NCI-H1930 (cell line): ENCODE measurements at regions not wholly inside any gene's neighbourhood (a gene's known extent, or its start where the extent isn't known, plus 50 kb on each side); places are given as distances from the start of the nearest gene placed in this dataset.

Source experiments
- DNase-seq, 2 experiments: peaks; one replicate each; lab custom pipeline; 2025; lab: John Stamatoyannopoulos, UW

DNA sequence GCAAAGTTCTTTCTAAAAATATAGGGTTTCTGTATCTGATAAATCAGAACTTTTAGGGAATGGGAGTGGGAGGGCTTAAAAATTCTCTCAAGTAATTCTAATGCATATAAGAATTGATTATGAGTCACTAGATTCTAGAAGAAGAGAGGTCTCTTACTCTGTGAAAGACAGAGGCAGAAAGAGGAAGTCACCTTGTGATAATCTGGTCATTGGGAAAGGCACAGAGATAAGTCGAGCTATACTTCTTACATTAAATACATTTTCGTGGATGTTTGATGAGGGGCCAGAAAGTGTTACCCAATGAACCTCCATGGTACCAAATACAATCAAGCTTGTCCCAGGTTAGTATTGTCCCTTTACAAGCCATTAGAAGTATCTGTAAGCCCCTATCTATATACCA lies 134.4 kb downstream of the MAD2L1 start:
- no peak for DNase-seq

DNA sequence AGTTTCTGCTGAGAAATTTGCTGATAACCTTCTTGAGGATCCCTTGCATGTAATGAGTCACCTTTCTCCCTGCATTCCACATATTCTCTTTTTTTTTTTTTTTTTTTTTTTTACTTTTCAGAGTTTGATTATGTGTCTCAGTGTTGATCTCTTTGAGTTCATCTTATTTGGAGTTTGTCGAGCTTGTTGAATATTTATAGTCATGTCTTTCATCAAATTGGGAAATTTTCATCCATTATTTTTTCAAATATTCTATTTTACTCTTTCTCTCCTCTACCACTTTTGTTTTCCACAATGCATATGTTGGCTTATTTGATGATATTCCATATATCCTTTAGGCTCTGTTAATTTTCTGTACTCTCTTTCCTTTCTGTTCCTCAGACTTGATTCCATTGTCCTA lies 136.1 kb downstream of the MAD2L1 start:
- no peak for DNase-seq

DNA sequence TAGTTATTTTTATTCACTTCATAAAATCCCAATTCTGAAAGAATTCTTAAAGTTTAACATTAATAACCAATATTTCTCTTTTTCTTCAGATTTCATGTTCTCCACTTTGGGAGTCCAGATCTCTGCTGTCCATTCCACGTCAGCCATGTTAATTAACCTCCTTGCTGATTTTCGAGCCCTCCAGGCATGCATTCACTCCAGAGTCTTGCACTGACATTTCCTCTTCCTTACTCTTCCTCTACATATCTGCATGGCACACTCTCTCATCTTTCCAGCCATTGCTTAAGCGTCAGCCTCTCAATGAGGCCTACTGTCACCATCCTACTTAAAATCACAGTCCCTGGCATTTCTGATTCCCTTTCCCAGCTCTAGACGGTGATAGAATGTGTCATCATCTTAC lies 144.8 kb downstream of the MAD2L1 start:
- DNase-seq, result no peak

DNA sequence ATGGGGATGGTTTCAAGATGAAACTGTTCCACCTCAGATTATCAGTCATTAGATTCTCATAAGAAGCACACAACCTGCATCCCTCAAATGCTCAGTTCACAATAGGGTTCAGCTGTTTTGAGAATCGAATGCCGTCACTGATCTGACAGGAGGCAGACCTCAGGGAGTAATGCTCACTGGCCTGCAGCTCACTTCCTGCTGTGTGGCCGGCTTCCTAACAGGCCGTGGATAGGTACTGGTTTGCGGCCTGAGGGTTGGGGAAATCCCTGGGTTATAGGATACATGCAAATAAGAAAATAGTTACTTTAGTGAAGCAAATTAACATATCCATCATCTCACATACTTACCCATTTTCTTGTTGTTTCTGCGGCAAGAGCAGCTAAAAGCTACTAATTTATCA lies 160.4 kb downstream of the MAD2L1 start:
- no peak for DNase-seq

DNA sequence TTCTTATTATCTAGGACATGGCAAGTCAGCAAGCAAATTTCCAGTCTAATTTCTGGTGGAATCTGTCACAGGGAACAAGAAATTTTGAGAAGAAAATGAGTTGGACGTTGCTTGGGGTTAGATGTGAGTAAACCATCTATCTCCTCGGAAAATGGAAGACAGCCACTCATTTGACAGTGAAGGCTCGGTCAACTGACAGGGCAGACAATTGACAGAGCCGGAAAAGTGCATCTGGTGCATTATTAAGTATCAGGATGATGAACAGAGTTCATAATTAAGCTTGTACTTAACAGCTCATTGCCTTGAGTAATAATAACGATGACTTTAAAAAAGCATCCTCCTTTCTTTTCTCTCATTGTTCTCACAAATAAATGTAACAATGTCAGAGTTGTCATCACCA lies 168.4 kb downstream of the MAD2L1 start:
- no peak for DNase-seq

DNA sequence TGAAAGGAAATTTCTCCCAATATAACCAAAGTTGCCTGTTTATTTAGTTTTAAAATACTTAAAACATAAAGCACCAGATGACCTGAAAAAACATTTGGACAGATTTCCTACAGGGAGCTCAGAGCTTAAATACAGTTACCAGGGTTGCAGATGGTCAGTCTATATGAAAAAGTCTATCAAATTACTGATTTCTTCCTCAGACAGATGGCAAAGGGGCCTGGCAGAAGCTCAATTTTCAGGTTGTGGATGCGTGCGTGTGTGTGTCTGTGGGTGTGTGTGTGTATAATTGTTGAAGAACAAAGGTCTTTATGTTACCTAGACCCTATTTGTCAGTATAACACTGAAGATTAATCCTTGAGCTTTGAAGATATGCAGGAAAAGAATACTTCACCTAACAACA lies 169.4 kb downstream of the MAD2L1 start:
- DNase-seq, result no peak

DNA sequence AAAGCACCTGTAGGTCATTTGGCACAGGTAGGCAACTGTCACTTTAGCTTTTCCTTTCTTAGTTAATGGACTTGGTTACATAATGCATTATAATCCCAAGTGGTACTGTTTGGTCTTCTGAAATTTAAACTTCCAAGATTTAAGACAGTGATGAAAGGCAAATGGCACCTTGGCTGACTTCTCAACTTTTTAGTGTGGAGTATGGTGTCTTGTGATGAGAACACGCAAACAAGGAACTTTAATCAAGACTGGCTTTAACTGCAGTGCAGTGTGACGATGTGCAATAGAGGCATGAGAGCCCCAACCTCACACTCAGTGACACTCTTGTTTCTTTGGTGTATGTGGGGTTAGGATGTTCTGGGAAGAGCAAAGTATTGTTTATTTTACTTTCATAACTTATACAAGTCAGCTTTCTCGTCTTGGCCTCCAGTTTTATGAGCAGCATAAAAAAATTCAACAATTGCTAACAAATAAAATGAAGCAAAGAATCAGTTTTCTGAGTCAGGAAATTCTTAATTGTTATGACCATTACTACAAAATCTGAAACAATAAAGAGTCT lies 171.9 kb downstream of the MAD2L1 start:
- no peak for DNase-seq

DNA sequence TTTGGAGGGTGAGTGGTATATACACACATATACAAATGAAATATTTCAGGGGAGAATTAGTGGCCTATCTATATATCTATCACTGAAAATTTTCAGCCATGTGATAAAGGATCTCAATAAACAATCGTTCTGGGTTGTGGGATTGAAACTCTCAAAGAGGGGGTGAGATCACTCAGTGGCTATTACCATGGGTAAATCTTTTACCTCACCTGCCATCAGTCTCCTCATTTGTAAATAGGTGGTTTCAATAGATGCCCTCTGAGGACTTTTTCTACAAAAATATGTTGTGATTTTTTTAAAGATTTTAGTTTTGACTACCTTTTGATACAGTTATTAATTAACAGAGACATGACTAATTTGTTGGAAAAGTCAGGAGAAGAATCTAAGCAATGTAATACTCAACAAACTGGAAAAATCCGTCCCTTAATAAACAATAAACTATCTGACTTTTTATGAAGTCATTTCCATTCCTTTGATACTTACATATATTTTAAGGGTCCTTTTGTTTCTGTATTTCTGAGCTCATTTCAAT lies 192.8 kb downstream of the MAD2L1 start:
- DNase-seq, result no peak

DNA sequence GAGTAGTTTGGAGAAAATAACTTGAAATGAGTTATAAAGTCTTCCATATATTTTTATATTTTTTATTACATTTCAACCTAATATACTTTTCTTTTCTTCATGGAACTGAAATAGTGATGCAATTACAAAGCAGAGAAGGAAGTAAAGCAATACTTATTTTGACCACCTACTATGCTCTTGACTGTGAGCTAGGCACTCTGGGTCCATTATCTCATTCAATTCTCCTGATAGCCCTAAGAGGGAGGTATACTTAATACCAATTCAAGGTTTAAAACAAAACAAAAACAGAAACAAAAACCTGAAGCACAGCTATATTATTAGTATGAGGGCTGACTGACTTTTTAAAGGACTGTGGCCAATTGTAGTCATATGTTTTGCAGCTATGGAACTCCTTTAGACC lies 193.5 kb downstream of the MAD2L1 start:
- no peak for DNase-seq

DNA sequence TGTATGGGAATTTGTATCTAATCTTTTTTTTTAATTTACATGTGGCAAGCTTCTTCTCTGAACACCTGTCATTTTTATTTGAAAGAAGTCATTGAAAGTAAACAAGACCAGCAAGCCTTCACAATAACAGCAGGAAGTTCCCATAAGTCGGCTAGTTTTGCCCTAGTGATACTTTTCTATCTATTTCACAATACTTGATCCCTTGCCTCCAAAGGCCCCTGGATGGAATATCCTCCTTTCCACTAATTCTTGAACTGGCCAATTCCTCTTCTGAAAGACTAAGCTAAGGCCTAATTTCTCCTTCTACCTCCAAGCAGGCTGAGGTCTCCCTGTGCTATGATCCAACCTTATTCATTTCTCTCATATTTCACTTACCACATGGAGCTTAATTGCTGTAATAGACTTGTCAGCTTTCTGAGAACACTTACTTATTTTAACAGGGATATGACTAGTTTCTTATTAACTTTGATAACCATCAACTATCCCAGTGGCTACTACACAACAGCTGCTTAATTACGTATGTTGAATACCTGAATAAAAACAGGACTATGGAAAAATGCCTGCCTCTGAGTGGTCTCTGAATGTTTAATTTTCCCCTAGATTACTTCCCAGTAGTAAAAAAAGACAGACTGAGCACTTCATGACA lies 194.2 kb downstream of the MAD2L1 start:
- DNase-seq, result no peak

DNA sequence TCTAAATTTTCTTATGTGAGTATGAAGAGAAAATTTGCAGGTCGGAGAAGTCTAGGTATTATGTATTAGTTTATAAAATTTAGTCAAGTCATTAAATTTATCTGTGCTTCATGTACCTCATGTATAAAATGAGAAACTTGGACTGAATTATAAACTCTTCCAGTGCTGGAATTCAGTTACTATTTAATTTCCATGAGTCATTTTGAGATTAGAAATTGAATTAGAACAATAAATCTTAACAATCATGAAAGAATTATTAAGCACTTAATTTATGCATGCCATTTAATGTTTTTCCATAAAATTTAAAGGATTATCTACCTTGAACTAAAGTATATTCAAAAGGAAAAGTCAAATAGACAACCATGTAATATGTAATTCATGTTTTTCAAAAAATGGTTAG lies 195.8 kb downstream of the MAD2L1 start:
- no peak for DNase-seq

DNA sequence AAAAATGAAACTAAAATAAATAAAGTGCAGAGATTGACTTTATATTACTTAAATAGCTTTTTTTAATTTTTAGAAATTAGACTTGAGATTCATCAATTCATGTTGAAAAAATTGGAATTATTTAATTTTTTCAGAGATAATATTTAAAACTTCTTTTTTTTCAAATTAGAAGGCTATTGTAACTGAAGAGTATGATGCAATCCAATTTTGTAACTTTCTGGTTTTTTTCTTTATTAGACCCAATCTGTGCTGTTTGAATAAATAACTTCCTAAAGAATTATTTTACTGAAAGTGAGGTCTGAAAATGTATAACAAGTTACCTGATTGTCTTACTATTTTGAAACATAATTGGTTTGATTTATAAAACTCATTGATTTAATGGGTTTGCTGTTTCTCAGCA lies 200.9 kb downstream of the MAD2L1 start:
- DNase-seq, result no peak

DNA sequence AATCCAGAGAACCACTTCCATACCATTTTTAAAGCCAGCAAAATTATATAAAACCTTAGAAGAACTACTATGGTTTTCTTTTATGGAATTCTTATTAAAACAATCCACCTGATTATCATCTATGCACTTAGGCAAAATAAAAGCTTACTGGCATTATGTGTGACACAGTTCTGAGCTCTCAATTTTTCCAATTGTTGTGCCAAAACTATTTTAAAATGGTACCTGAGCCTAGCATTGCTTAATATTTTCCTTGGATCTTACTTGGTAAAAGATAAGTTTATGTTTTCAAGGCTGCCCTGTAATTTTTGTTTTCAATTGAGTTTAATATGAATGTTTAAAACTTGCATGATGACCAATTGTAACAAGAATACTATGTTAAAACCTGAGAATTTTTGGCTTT lies 201.3 kb downstream of the MAD2L1 start:
- DNase-seq, result no peak

DNA sequence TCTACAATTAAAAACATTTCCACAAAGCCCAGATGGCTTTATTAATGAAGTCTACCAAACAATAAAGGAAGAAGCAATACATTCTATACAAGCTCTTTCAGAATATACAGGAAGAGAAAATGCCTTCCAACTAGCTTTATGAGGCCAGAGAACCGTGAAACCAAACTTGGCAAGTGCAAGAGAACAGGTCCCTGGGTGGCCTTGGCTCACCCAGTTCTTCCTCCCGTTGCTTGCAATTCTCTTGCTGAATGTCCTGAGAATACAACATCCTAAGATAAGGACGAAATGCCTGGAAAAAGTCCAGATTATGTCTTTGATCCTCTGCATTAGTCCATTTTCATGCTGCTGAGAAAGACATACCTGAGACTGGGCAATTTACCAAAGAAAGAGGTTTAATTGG lies 204.9 kb downstream of the MAD2L1 start:
- DNase-seq, result no peak

DNA sequence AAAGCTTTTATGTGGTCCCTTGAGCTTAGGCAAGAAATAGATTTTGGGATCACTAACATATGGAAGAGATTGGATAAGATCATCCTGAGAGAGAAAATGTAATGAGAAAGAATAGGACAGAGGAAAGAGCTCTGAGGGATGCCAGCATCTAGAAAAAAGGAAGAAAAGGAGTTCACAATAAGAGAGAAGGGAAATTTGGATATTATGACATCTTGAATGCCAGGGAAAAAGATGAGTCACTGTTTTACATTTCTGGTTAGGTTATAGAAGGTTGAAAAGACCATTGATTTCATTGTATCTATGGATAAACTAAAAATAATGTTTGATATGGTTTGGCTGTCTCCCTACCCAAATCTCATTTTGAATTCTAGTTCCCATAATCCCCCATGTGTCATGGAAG lies 208.5 kb downstream of the MAD2L1 start:
- DNase-seq, result no peak

DNA sequence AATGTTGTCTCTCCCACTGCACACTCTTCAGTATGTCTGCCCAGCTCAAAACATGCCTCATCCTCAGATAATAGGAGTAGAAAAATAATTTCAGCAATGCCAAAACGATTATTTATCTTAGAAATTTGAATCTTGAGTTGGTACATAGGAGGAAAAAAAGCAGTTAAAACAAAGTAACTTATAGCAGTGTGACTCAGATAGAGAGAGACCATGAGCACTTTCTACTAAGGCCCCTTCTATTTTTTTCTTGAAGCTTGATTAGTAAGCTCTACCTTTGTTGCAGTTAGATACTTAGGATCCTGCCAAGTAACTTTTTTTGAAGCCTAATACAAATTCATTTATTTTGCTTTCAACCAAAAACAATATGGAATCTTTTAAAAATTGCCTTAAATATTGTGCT lies 212.3 kb downstream of the MAD2L1 start:
- no peak for DNase-seq

DNA sequence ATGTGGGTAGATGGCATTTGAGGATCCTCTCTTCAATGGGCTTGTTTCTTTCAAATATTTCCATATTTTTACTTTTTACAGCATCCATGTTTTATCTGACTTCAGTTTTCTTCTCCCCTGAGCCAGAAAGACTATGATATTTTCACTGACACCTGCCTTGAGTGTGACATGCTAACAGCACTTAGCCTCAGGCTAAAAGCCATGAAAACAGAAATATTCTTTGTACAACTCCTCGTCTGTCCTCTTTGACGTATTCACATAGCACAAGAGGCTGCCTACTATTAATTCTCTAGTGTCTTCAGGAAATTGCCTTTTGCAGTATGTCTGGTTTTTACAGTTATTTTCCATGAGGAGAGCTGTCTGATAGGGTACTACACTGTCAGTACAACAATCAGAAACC lies 215.0 kb downstream of the MAD2L1 start:
- DNase-seq, result no peak

DNA sequence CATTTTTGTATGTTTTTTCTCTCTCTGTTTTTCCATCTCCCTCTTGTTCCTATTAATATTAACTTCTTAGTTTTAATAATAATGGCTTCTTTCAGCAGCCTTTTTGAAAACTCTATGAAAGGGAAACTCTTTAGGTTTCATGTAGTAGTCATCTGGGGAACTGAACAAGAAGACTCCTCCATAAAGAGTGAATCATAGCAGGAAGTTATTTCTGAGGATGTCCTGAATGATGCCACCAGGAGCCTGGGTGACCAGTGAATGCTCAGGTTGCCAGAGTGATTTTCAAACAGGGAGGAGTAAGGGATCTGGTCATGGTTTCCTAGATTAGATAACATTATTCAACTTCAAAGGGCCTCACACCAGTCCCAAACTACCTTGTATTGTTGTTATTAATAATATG lies 212.8 kb upstream of the PDE5A start:
- DNase-seq, result no peak

DNA sequence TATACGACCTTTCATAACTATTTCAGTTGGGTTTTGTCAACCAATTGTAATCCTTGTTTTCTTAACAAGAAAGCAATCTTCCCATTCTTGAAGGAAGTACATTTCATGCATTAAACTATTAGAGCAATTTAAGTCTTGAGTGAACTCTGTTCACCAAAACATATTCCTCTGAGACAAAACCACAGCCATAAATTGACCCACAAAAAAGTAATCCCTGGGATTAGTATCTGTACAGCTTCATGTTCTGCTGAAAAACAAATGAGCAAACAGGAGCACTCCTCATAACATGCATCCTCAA lies 207.0 kb upstream of the PDE5A start:
- DNase-seq, result no peak

DNA sequence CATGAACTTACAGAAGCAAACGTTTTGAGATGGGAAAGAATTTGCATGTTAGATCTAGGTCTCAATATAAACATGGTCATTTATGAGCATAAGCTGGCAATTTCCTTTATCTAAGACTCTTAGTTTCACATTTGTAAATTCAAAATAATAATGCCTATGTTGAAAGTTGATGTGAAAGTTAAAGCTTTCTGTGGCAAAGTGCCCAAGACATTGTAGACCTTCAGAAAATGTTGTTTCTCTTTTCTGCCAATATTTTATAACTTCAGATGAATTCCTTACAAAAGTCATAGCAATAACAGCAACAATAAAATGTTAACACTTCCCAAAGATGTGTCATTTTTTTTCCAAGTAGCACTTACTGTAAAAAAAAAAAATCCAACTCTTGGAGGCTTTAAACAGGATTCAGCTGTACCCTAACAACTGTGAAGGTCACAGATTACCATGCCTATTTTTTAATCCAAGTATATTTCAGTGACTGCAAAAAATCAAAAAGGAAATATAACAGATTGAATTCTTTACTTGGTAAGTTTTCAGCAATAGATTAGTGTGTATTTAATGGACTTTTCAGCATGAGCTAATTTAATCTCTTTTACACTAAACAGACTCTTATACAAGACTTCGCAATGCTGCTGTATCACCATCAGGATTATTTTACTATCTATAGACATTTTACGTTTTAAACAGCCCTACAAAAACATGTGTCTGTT lies 206.5 kb upstream of the PDE5A start:
- no peak for DNase-seq

DNA sequence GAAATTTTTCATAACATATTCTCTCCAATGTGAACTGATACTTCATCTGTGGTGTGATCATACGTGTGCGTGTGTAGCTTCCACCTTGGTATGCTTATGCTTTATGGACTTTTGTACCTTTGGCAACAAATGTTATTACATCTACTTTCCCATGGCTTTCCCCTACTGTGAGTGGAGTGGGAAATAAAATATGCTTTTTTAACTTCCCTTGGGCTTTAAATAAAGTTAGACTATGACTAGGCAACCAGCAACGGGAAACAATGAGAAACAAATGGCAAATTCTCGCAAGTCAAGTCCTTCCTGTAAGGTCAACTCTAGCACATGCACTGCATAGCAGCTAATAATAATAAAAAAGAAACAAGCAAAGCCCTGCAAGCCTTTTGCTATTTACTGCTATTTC lies 205.0 kb upstream of the PDE5A start:
- no peak for DNase-seq

DNA sequence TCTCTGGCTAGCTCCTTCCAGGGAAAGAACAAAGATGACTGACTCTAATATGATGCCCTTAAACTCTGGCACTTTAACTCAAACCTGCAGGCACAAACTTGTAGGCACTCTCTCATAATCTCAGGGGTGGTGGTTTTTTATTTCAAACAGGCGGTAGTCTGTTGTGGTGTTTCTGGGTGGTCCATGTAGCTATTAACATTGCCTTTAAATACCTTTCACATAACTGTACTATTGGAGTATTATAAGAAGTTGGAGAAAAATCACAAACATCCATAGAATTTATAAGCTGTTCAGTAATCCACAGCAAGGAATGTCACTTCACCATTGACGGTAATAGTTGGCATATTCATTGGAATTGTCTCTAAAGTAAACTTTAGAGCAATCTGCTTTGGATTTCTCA lies 204.2 kb upstream of the PDE5A start:
- DNase-seq, result no peak

DNA sequence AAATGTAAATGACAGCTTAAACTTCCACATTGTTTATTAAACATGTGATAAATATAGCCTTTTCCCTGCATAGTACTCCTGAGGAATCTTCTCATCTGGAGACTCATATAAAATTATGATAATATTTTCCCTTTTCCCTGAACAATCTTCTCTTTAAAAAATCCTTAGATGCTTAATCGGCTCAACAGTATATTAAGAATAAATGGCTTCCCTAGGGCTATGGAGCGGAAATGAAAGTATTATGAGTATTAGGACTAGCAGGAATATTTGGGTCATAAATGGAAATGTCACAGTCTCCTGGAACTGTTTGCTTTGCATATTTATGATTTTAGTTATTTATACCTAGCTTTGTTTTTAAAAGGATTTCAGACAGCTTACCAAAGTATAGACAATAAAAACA lies 200.7 kb upstream of the PDE5A start:
- DNase-seq, result no peak

DNA sequence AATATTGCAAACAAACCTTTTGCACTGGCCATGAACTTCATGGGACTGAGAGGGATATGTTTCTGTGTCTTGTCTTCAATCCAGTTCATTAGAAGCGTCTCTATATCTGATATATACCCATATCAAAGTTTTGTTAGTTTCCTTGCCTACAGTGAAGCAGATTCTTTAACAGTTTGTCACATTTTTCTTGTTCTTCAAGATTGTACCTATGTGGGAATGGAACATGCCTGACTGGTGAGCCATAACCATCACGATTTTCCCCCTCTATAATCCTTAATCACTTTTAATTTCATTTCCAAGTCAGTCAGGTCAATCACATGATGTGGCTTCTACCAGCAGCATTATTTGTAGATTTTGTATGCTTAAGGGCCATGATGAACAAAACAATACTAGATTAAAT lies 197.1 kb upstream of the PDE5A start:
- no peak for DNase-seq
